Peyer's patch (tissue), 4 donors: ENCODE measurements at regions not wholly inside any gene's neighbourhood (a gene's known extent, or its start where the extent isn't known, plus 50 kb on each side); places are given as distances from the start of the nearest gene placed in this dataset.
"Not testable (repeated sequence)": the region's sequence is repeated elsewhere in the genome, so short reads cannot be mapped to it uniquely, and the experiment has no call there.

Experiments used
- DNase-seq, 3 donors: peaks; one replicate each; pipeline ENCODE4 v3.0.0-alpha.2; 2017 to 2019
- H3K27ac ChIP-seq, 4 donors: fragments of 200-600 bp; sonication (generic); one replicate each; pipeline ENCODE4 v1.5.1; 2016 to 2019
- H3K27me3 ChIP-seq, 2 donors: fragments of 200-600 bp; sonication (generic); one replicate each; pipeline ENCODE4 v1.5.1; 2019
- H3K36me3 ChIP-seq, 3 donors: fragments of 200-600 bp; sonication (generic); one replicate each; pipeline ENCODE4 v1.5.1; 2016 to 2019
- H3K4me1 ChIP-seq, 4 donors: fragments of 200-600 bp; sonication (generic); one replicate each; pipeline ENCODE4 v1.5.1; 2016 to 2019
- H3K4me3 ChIP-seq, 4 donors: fragments of 200-600 bp; sonication (generic); 1 replicate in 3 of 4; 2 replicates in 1 of 4; pipeline ENCODE4 v1.5.1; 2016 to 2019; ENCODE audit warnings: mild to moderate bottlenecking in 1 of 4
- H3K9me3 ChIP-seq, 4 donors: fragments of 200-600 bp; sonication (generic); one replicate each; pipeline ENCODE4 v1.5.1; 2016 to 2019; ENCODE audit warnings: mild to moderate bottlenecking in 1 of 4
- POLR2A ChIP-seq, 2 donors: fragments of 450-650 bp; IDR thresholded peaks; one replicate each; pipeline ENCODE4 v1.5.1; 2017; ENCODE audit warnings: antibody characterized with exemption in 2 of 2, mild to moderate bottlenecking in 2 of 2, moderate library complexity in 2 of 2
- TF ChIP-seq, protein P1 (sequence below), 6 experiments: fragments of 450-650 bp in 4 of 6; fragments of 200-600 bp in 2 of 6; sonication (generic) in 1 of 6; IDR thresholded peaks; one replicate each; pipeline ENCODE4 v1.5.1; 2017 to 2019; ENCODE audit warnings: antibody characterized with exemption in 6 of 6, mild to moderate bottlenecking in 3 of 6, moderate library complexity in 1 of 6

DNA sequence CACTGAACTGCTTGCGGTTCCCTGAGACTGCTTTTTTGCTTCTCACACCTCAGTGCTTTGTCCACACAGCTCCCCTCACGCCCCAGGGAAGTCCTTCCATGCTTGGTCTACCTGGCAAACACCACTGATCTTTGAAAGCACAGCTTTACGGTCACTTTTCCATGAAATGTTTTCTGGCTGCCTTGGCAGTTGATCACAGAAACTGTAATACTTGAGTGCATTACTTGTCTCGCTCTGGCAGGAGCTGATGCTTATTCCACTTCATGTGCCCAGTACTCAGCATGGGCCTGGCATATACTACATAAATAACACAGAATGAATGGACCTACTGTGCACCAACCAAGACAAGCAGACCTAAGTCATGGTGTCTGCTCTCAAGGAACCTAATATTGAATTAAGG, 121.1 kb downstream of the MEX3B start:
- H3K9me3 ChIP-seq: no peaks in the 10 kb centered on the region
- H3K36me3 ChIP-seq: no peaks in the 10 kb centered on the region
- TF ChIP-seq, protein P1, sequence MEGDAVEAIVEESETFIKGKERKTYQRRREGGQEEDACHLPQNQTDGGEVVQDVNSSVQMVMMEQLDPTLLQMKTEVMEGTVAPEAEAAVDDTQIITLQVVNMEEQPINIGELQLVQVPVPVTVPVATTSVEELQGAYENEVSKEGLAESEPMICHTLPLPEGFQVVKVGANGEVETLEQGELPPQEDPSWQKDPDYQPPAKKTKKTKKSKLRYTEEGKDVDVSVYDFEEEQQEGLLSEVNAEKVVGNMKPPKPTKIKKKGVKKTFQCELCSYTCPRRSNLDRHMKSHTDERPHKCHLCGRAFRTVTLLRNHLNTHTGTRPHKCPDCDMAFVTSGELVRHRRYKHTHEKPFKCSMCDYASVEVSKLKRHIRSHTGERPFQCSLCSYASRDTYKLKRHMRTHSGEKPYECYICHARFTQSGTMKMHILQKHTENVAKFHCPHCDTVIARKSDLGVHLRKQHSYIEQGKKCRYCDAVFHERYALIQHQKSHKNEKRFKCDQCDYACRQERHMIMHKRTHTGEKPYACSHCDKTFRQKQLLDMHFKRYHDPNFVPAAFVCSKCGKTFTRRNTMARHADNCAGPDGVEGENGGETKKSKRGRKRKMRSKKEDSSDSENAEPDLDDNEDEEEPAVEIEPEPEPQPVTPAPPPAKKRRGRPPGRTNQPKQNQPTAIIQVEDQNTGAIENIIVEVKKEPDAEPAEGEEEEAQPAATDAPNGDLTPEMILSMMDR (IDR thresholded peaks at IDR 0.05): no peak
- TF ChIP-seq POLR2A (IDR thresholded peaks at IDR 0.05): no peak
- no peaks in the 10 kb centered on the region for H3K4me1 ChIP-seq
- no peaks in the 10 kb centered on the region for H3K27me3 ChIP-seq
- DNase-seq: no peak
- no peak overlapping the region for H3K27ac ChIP-seq
- no peak overlapping the region for H3K4me3 ChIP-seq

DNA sequence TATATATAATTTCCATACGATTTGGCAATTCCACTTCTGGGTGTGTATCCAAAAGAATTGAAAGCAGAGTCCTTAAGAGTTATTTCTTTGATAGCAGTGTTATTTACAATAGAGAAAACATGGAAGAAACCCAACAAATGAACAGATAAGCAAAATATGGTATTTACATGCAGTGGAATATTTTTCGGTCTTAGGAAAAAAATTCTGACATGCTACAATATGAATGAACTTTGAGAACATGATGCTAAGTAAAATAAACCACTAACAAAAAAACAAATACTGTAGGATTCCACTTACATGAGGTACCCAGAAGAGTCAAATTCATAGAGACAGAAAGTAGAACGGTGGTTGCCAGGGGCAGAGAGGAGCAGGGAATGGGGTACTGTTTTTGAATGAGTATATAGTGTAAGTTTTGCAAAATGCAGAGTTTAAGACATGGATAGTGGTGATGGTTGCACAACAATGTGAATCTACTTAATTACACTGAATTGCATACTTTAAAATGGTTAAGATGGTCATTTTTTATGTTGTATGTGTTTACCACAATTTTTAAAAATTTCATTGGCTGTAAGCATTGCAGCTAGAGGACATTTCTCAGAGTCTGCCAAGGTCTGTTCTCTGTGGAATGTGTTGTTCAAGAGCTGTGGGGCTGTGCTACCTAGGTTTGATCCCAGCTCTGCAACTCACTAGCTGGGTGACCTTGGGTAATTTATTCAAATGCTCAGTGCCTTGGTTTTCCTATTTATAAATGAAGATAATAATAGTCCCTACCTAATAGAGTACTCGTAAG, 122.1 kb downstream of the MEX3B start:
- H3K27ac ChIP-seq: no peak overlapping the region
- H3K36me3 ChIP-seq: no peaks in the 10 kb centered on the region
- H3K27me3 ChIP-seq: no peaks in the 10 kb centered on the region
- no peak overlapping the region for H3K4me3 ChIP-seq
- H3K4me1 ChIP-seq: no peaks in the 10 kb centered on the region
- TF ChIP-seq, protein P1 (IDR thresholded peaks at IDR 0.05): no peak
- TF ChIP-seq POLR2A (IDR thresholded peaks at IDR 0.05): no peak
- DNase-seq: no peak
- peaks cover 0 to 3% (median 0%) of the 10 kb centered on the region in 4 donors for H3K9me3 ChIP-seq

DNA sequence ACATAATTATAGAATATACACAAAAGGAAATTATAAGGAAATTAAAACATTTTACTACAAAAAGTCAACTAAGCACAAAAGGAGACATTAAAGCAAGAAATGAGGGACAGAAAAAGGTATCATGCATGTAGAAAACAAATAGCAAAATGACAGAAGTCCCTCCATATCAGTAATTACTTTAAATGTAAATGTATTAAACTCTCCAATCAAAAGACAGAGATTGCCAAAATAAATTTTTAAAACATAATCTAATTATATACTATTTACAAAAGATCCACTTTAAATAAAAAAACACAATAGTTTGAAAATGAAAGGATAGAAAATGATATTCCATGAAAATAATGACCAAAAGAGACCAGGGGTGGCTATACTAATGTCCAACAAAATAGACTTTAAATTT, 123.7 kb downstream of the MEX3B start:
- Histone ChIP-seq H3K9me3 (peaks cover 0 to 7% (median 1%) of the 10 kb centered on the region in 4 donors), H3K27me3 (no peaks in the 10 kb centered on the region), H3K27ac (no peak overlapping the region), H3K4me3 (no peak overlapping the region), H3K36me3 (no peaks in the 10 kb centered on the region), H3K4me1 (no peaks in the 10 kb centered on the region)
- DNase-seq: no peak
- TF ChIP-seq POLR2A (IDR thresholded peaks at IDR 0.05): no peak
- TF ChIP-seq, protein P1 (IDR thresholded peaks at IDR 0.05): no peak

DNA sequence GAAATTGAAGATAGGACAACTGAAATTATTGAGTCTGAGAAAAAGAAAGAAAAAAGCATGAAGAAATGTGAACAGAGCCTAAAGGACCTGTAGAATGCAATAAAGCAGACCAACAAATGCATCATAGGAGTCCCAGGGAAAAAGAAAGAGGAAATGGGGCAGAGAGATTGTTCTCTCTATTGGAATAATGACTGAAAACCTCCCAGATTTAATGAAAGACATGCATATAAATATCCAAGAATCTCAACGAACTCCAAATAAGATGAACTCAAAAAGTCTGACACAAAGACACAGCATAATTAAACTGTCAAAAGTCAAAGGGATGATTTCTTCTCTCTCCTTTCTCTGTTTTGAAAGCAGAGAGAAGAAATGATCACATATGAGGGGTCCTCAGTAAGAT, 124.7 kb downstream of the MEX3B start:
- Histone ChIP-seq H3K27me3 (no peaks in the 10 kb centered on the region), H3K4me1 (no peaks in the 10 kb centered on the region), H3K4me3 (no peak overlapping the region), H3K27ac (no peak overlapping the region), H3K36me3 (no peaks in the 10 kb centered on the region), H3K9me3 (peaks cover 0 to 7% (median 1%) of the 10 kb centered on the region in 4 donors)
- no peak for DNase-seq
- TF ChIP-seq POLR2A (IDR thresholded peaks at IDR 0.05): no peak
- TF ChIP-seq, protein P1 (IDR thresholded peaks at IDR 0.05): no peak

DNA sequence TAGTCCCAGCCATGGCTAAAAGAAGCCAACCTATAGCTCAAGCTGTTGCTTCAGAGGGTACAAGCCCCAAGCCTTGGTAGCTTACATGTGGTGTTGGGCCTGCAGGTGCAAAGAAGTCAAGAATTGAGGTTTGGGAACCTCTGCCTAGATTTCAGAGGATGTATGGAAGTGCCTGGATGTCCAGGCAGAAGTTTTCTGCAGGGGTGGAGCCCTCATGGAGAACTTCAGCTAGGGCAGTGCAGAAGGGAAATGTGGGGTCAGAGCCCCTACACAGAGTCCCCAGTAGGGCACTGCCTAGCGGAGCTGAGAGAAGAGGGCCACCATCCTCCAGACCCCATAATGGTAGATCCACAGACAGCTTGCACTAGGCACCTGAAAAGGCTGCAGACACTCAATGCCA, 127.1 kb downstream of the MEX3B start:
- not testable (repeated sequence) for H3K27me3 ChIP-seq, H3K4me1 ChIP-seq, H3K27ac ChIP-seq, DNase-seq, H3K9me3 ChIP-seq, H3K4me3 ChIP-seq, H3K36me3 ChIP-seq

DNA sequence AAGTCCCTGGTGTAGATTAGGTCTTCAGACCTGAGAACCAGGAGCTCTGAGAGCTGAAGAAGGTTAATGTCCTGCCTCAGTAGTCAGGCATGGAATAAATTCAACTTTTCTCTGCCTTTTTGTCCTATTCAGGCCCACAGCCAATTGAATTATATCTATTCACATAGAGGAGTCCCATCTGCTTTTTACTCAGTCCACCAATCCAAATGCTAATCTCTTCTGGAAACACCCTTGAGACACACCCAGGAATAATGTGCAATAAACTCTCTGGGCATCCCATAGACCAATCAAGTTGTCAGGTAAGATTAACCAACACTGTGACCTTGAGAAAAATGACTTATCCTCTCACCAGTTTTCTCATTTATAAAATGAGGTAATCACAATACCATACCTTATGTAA, 129.4 kb downstream of the MEX3B start:
- no peak overlapping the region for H3K4me3 ChIP-seq
- H3K27me3 ChIP-seq: no peaks in the 10 kb centered on the region
- no peaks in the 10 kb centered on the region for H3K36me3 ChIP-seq
- H3K4me1 ChIP-seq: no peaks in the 10 kb centered on the region
- H3K9me3 ChIP-seq: peaks cover 0 to 7% (median 1%) of the 10 kb centered on the region in 4 donors
- TF ChIP-seq, protein P1 (IDR thresholded peaks at IDR 0.05): no peak
- TF ChIP-seq POLR2A (IDR thresholded peaks at IDR 0.05): no peak
- H3K27ac ChIP-seq: no peak overlapping the region
- no peak for DNase-seq
